Suprapubic skin (tissue), 4 donors: ENCODE measurements at regions not wholly inside any gene's neighbourhood (a gene's known extent, or its start where the extent isn't known, plus 50 kb on each side); places are given as distances from the start of the nearest gene placed in this dataset.

Experiments used
- CTCF ChIP-seq, 2 donors: fragments of 200-600 bp in 1 of 2; fragments of 450-650 bp in 1 of 2; sonication (generic) in 1 of 2; IDR thresholded peaks; one replicate each; pipeline ENCODE4 v1.5.1; 2016 to 2019; ENCODE audit warnings: antibody characterized with exemption in 2 of 2, mild to moderate bottlenecking in 1 of 2, moderate library complexity in 1 of 2
- EP300 ChIP-seq: sonication (generic); formaldehyde crosslinking; IDR thresholded peaks from one replicate; pipeline ENCODE4 v1.6.1; 2017; ENCODE audit warnings: antibody characterized with exemption
- POLR2A ChIP-seq, 2 donors: fragments of 450-650 bp; IDR thresholded peaks; one replicate each; pipeline ENCODE4 v1.6.1; 2017; ENCODE audit warnings: antibody characterized with exemption in 2 of 2, mild to moderate bottlenecking in 2 of 2, moderate library complexity in 2 of 2
- POLR2AphosphoS5 ChIP-seq, 3 donors: sonication (generic); formaldehyde crosslinking; IDR thresholded peaks; one replicate each; pipeline ENCODE4 v1.6.1; 2017; ENCODE audit warnings: antibody characterized with exemption in 3 of 3

DNA sequence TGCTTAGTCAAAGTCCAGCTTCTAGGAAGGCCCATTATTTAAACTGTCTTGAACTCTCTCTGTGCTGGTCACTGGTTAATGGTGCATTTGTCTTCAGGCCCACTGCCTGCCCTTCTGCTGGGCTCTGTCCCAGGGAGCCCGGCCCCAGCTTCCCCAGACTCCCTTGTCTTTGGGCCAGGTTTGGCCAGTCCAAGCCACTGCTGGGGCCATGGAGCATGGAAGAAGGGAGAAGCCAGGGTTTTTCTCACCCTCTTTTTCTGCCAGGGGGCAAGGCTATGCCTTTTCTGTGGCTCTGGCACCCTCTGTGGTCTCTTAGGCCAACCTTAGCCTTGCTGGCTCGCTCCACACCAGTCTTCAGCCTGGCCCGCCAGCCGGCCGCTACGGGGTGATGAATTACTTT is 390.0 kb upstream of the SULF2 start:
- TF ChIP-seq CTCF (IDR thresholded peaks at IDR 0.05) (no peak), POLR2A (IDR thresholded peaks at IDR 0.05) (no peak), EP300 (no peak), POLR2AphosphoS5 (IDR thresholded peaks at IDR 0.05) (no peak)
